CD8-positive, alpha-beta memory T cell (primary cell): ENCODE measurements at regions not wholly inside any gene's neighbourhood (a gene's known extent, or its start where the extent isn't known, plus 50 kb on each side); places are given as distances from the start of the nearest gene placed in this dataset.

ENCODE experiments used
- CTCF ChIA-PET: fragments of 350-600 bp; sonication (Branson Sonifier 250); formaldehyde crosslinking; loops from one replicate; lab custom pipeline; 2021; ENCODE audit warnings: antibody characterized with exemption; lab: Charles Lee
- POLR2A ChIA-PET: fragments of 350-600 bp; sonication (Branson Sonifier 250); formaldehyde crosslinking; loops from one replicate; lab custom pipeline; 2021; ENCODE audit warnings: antibody characterized with exemption; lab: Charles Lee
- DNase-seq, 5 donors: peaks; one replicate each; pipeline versions ENCODE4 v3.0.0 to v3.0.0-alpha.2; 2020 to 2022; ENCODE audit warnings: mixed read lengths in 1 of 5
- H3K27ac ChIP-seq: one replicate; pipeline ENCODE4 v1.7.0; 2013; ENCODE audit warnings: low read depth, mild to moderate bottlenecking, low read length, moderate library complexity
- H3K27me3 ChIP-seq: 2 replicates; pipeline ENCODE4 v1.7.0; 2013; ENCODE audit warnings: low read length, mild to moderate bottlenecking; ENCODE audit not compliant: insufficient read depth, poor library complexity, severe bottlenecking
- H3K36me3 ChIP-seq: 2 replicates; pipeline ENCODE4 v1.7.0; 2013; ENCODE audit warnings: mild to moderate bottlenecking, low read length, moderate library complexity; ENCODE audit not compliant: insufficient read depth
- H3K4me1 ChIP-seq: 2 replicates; pipeline ENCODE4 v1.7.0; 2013; ENCODE audit warnings: mild to moderate bottlenecking, low read length, moderate library complexity; ENCODE audit not compliant: insufficient read depth
- H3K4me3 ChIP-seq: 2 replicates; pipeline ENCODE4 v1.7.0; 2013; ENCODE audit warnings: mild to moderate bottlenecking, low read length
- H3K9me3 ChIP-seq: 2 replicates; pipeline ENCODE4 v1.7.0; 2013; ENCODE audit warnings: mild to moderate bottlenecking, low read length
- H3K27ac Mint-ChIP-seq, 8 donors: one replicate each; pipeline ENCODE4 v1.8.0; 2020 to 2021; ENCODE audit warnings: mixed read lengths in 8 of 8, mild to moderate bottlenecking in 6 of 8, inconsistent platforms in 3 of 8, moderate library complexity in 3 of 8
- H3K27me3 Mint-ChIP-seq, 2 donors: one replicate each; pipeline ENCODE4 v1.8.0; 2020 to 2021; ENCODE audit warnings: mixed read lengths in 2 of 2, mild to moderate bottlenecking in 1 of 2, moderate library complexity in 1 of 2
- H3K36me3 Mint-ChIP-seq, 3 donors: one replicate each; pipeline ENCODE4 v1.8.0; 2020 to 2021; ENCODE audit warnings: mixed read lengths in 3 of 3, inconsistent platforms in 1 of 3, mild to moderate bottlenecking in 1 of 3
- H3K4me1 Mint-ChIP-seq, 3 donors: one replicate each; pipeline ENCODE4 v1.8.0; 2020 to 2021; ENCODE audit warnings: mixed read lengths in 3 of 3, inconsistent platforms in 1 of 3, mild to moderate bottlenecking in 1 of 3
- H3K4me3 Mint-ChIP-seq, 7 donors: one replicate each; pipeline ENCODE4 v1.8.0; 2020 to 2021; ENCODE audit warnings: mixed read lengths in 7 of 7, mild to moderate bottlenecking in 6 of 7, moderate library complexity in 4 of 7, inconsistent platforms in 2 of 7
- H3K9me3 Mint-ChIP-seq, 5 donors: one replicate each; pipeline ENCODE4 v1.8.0; 2020 to 2022; ENCODE audit warnings: mixed read lengths in 5 of 5, mild to moderate bottlenecking in 3 of 5, moderate library complexity in 2 of 5, inconsistent platforms in 1 of 5

DNA sequence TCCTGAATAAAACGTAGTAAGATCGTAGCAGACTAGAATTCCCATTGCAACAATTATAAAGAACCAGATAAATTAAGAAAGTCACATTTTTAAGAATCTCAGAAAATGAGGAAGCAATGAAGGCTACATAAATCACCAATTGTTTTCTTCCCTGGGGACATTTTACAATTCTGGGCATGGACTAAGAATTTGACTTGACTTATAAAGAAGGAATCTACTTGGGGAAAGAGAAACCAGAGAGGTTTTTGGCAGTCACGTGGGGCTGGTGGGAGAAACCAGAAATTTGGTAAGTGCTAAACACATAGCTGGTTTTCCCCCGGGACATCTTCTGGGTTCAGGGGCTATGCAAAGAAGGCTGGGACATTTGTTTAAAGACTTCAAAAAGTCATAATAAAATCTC lies 109.8 kb upstream of the IL6 start:
- Mint-ChIP-seq H3K36me3 (no peaks in the 10 kb centered on the region), H3K27me3 (peaks cover 4 to 14% of the 10 kb centered on the region in 2 donors), H3K9me3 (peaks cover 8 to 24% (median 17%) of the 10 kb centered on the region in 5 donors), H3K4me3 (no peak overlapping the region), H3K4me1 (no peaks in the 10 kb centered on the region), H3K27ac (no peak overlapping the region)
- Histone ChIP-seq H3K4me1 (no peaks in the 10 kb centered on the region), H3K27ac (no peak overlapping the region), H3K36me3 (no peaks in the 10 kb centered on the region), H3K9me3 (no peaks in the 10 kb centered on the region), H3K4me3 (no peak overlapping the region), H3K27me3 (no peaks in the 10 kb centered on the region)
- no peak for DNase-seq
- CTCF ChIA-PET: no interaction called here
- POLR2A ChIA-PET: no interaction called here

DNA sequence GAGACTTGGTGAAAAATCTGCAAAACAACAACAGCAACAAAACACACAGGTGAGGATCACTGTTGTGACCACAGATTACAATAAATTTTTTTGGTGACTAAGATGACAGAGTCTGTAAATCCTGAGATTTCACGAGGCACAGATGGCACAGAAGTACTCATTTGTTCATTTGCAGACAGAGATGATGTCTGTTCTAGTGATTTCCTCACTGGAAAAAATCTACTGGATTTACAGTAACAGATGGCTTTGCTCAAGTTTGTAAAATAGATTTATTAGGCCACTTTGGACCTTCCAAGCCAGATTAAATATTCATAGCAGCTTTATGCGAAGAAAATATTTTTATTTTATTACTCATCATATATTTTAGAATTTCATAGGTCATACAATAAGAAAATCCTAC lies 113.5 kb upstream of the IL6 start:
- Histone ChIP-seq H3K9me3 (no peaks in the 10 kb centered on the region), H3K4me1 (no peaks in the 10 kb centered on the region), H3K27me3 (no peaks in the 10 kb centered on the region), H3K4me3 (no peak overlapping the region), H3K27ac (no peak overlapping the region), H3K36me3 (no peaks in the 10 kb centered on the region)
- H3K27ac Mint-ChIP-seq: no peak overlapping the region
- H3K36me3 Mint-ChIP-seq: no peaks in the 10 kb centered on the region
- POLR2A ChIA-PET: no interaction called here
- CTCF ChIA-PET: no interaction called here
- no peak for DNase-seq
- no peaks in the 10 kb centered on the region for H3K4me1 Mint-ChIP-seq
- no peak overlapping the region for H3K4me3 Mint-ChIP-seq
- H3K9me3 Mint-ChIP-seq: peaks cover 8 to 20% (median 14%) of the 10 kb centered on the region in 5 donors
- peaks cover 7 to 22% of the 10 kb centered on the region in 2 donors for H3K27me3 Mint-ChIP-seq

DNA sequence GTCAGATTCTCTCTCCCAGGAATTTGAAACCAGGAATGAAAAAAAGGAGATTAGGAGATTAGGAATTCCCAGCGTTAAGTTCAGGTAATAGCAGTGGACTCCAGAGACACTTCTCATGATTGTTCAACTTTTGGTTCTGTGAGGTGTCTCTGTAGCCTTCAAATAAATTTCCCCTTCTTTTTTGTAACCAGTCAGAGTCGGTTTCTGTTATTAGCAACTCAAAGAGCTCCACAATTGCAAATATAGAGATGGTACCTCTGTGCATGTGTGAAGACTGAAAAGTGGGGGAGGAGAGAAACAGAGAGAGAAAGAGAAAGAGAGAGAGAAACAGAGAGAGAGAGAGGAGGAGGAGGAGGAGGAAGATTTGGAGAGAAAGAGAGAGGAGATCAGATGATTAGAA lies 112.8 kb upstream of the STEAP1B start:
- Mint-ChIP-seq H3K27me3 (peaks cover 4 to 22% of the 10 kb centered on the region in 2 donors), H3K36me3 (no peaks in the 10 kb centered on the region), H3K4me1 (no peaks in the 10 kb centered on the region), H3K4me3 (no peak overlapping the region), H3K9me3 (peaks cover under 1 to 13% (median 8%) of the 10 kb centered on the region in 5 donors), H3K27ac (no peak overlapping the region)
- no peaks in the 10 kb centered on the region for H3K36me3 ChIP-seq
- POLR2A ChIA-PET: no interaction called here
- CTCF ChIA-PET: no interaction called here
- no peak overlapping the region for H3K4me3 ChIP-seq
- no peaks in the 10 kb centered on the region for H3K4me1 ChIP-seq
- DNase-seq: no peak
- no peak overlapping the region for H3K27ac ChIP-seq
- no peaks in the 10 kb centered on the region for H3K9me3 ChIP-seq
- H3K27me3 ChIP-seq: no peaks in the 10 kb centered on the region

DNA sequence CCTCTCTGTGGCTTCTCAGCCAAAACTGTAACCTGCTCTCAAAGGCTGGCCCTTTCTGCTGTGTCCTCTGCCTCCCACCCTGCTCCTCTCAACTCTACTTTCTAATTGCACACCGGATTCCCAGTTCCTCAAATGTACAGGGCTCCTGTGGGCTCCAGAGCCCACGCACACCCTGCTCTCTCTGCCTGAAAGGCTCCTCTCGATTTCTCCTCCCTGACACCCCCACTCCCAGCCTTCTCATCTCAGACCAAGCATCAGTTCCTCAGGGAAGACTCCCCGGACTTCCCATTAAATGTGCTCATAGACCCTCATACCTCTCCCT lies 111.7 kb upstream of the STEAP1B start:
- ChIA-PET CTCF (no interaction called here), POLR2A (no interaction called here)
- H3K27ac Mint-ChIP-seq: no peak overlapping the region
- H3K4me1 ChIP-seq: no peaks in the 10 kb centered on the region
- no peak overlapping the region for H3K4me3 ChIP-seq
- no peaks in the 10 kb centered on the region for H3K36me3 ChIP-seq
- H3K9me3 ChIP-seq: no peaks in the 10 kb centered on the region
- H3K4me3 Mint-ChIP-seq: no peak overlapping the region
- H3K4me1 Mint-ChIP-seq: no peaks in the 10 kb centered on the region
- H3K27me3 ChIP-seq: no peaks in the 10 kb centered on the region
- H3K36me3 Mint-ChIP-seq: no peaks in the 10 kb centered on the region
- no peak overlapping the region for H3K27ac ChIP-seq
- DNase-seq: no peak
- peaks cover 0 to 2% (median 0%) of the 10 kb centered on the region in 5 donors for H3K9me3 Mint-ChIP-seq
- H3K27me3 Mint-ChIP-seq: peaks cover 3 to 22% of the 10 kb centered on the region in 2 donors

DNA sequence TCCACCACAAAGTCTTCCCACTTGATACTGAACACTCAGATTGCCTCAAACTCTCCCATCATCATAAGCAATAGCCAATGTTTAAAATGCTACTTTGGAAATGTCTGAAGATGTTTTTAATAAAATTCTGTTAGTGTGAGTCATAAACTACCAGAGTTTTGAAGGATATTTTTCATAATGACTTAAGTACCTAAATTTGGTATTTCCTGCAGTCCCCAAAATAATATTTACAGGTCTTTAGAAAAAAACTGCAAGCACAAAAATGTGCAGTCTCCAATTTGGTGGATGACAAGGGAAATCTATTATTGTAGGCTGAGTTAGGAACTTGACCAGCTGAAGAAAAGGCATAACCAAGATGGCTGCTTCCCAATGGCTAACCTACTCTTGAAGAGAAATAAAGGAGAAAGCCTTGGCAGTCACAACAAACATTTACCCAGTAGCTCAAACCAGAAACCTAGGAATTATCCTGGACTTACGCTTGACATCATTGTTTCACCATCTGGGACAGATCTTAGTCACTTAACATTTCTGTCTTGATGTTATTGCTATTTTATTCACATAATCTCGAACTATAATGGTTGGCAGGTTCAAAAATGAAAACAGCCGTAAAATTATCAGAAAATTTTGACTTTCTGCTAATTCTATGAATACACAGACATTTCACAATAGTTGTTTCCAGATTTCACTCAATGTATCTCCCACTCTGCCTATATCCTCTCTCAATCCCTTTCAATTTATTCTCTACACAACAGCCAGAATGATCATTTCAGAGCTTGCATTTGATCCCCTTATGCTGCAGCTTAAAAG lies 111.2 kb upstream of the STEAP1B start:
- CTCF ChIA-PET: no interaction called here
- Mint-ChIP-seq H3K27ac (no peak overlapping the region), H3K4me1 (no peaks in the 10 kb centered on the region)

DNA sequence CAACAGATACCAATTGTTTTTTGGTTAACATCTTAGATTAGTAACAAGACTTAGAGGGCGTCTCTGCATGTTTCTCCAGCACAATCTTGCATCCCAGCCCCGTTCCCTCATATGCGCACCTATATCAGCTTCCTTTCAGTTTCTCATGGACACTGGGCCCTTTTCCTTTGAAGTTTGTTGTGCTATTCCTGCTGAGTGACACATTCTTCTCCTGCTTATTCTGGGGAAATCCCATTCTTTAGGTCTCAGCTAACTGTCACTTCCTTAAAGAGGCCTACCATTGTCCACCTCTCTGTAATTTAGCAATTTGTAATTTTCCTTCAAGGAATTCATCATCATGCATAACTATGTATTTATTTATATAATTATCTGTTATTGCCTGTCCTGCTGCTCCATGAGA lies 110.3 kb upstream of the STEAP1B start:
- Histone ChIP-seq H3K4me3 (no peak overlapping the region), H3K36me3 (no peaks in the 10 kb centered on the region), H3K27ac (no peak overlapping the region), H3K27me3 (no peaks in the 10 kb centered on the region), H3K9me3 (no peaks in the 10 kb centered on the region), H3K4me1 (no peaks in the 10 kb centered on the region)
- no peak for DNase-seq
- H3K27me3 Mint-ChIP-seq: peaks cover 3 to 22% of the 10 kb centered on the region in 2 donors
- H3K4me3 Mint-ChIP-seq: no peak overlapping the region
- ChIA-PET POLR2A (no interaction called here), CTCF (no interaction called here)
- H3K36me3 Mint-ChIP-seq: no peaks in the 10 kb centered on the region
- H3K4me1 Mint-ChIP-seq: no peaks in the 10 kb centered on the region
- no peak overlapping the region for H3K27ac Mint-ChIP-seq
- peaks cover 0 to 2% (median 0%) of the 10 kb centered on the region in 5 donors for H3K9me3 Mint-ChIP-seq

More for the DNA sequence above, 111.2 kb upstream of the STEAP1B start:
- no peak overlapping the region for H3K4me3 Mint-ChIP-seq
- DNase-seq: no peak
- H3K9me3 ChIP-seq: no peaks in the 10 kb centered on the region
- H3K9me3 Mint-ChIP-seq: peaks cover 0 to 2% (median 0%) of the 10 kb centered on the region in 5 donors
- H3K27ac ChIP-seq: no peak overlapping the region
- no peak overlapping the region for H3K4me3 ChIP-seq
- H3K36me3 Mint-ChIP-seq: no peaks in the 10 kb centered on the region
- H3K4me1 ChIP-seq: no peaks in the 10 kb centered on the region
- no peaks in the 10 kb centered on the region for H3K27me3 ChIP-seq
- peaks cover 3 to 22% of the 10 kb centered on the region in 2 donors for H3K27me3 Mint-ChIP-seq
- POLR2A ChIA-PET: no interaction called here
- no peaks in the 10 kb centered on the region for H3K36me3 ChIP-seq

DNA sequence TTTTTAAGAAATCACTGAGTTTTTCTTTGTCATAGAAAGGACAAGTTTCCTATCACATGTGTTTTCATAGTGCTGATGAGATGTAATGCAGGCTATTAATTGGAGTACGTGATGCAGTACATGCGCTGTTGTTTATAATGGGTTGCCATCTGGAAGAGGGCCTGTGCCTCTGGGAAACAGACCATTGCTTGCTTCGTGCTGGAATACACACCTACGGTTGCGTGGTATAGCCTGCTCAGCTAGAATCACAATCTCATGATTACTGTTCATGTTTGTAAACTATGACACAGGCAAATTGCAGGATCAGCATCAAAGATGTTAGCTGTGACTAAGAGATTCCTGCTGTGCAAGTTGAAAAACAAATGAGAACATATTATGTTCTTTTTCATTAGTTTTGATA lies 107.2 kb upstream of the STEAP1B start:
- H3K9me3 Mint-ChIP-seq: no peaks in the 10 kb centered on the region
- Histone ChIP-seq H3K9me3 (no peaks in the 10 kb centered on the region), H3K4me1 (no peaks in the 10 kb centered on the region), H3K27ac (no peak overlapping the region), H3K27me3 (no peaks in the 10 kb centered on the region), H3K4me3 (no peak overlapping the region), H3K36me3 (no peaks in the 10 kb centered on the region)
- no peak overlapping the region for H3K4me3 Mint-ChIP-seq
- H3K27me3 Mint-ChIP-seq: peaks cover 3 to 18% of the 10 kb centered on the region in 2 donors
- POLR2A ChIA-PET: no interaction called here
- CTCF ChIA-PET: no interaction called here
- DNase-seq: no peak
- no peaks in the 10 kb centered on the region for H3K4me1 Mint-ChIP-seq
- no peak overlapping the region for H3K27ac Mint-ChIP-seq
- H3K36me3 Mint-ChIP-seq: no peaks in the 10 kb centered on the region

DNA sequence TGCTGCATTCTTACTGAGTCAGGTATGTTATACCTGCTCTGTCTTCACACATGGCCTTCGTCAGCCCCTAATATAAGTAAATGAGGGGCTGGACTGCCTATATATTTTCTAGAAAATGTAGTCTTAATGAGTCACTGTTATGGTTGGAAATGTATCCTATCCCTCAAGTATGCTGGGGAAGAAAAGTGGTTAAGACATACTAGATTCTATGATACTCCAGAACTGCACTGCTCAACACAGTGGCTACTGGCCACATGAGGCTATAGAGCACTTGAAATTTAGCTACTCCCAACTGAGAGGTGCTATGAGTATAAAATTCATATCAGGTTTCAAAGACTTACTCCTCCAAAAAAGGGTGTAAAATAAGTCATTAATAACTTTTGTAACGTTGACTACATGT lies 104.3 kb upstream of the STEAP1B start:
- POLR2A ChIA-PET: no interaction called here
- no peaks in the 10 kb centered on the region for H3K36me3 Mint-ChIP-seq

More for the DNA sequence above, 104.3 kb upstream of the STEAP1B start:
- no peaks in the 10 kb centered on the region for H3K4me1 ChIP-seq
- Mint-ChIP-seq H3K27me3 (peaks cover 0 to 10% of the 10 kb centered on the region in 2 donors), H3K4me1 (no peaks in the 10 kb centered on the region), H3K9me3 (no peaks in the 10 kb centered on the region), H3K27ac (no peak overlapping the region), H3K4me3 (no peak overlapping the region)
- H3K9me3 ChIP-seq: no peaks in the 10 kb centered on the region
- no peaks in the 10 kb centered on the region for H3K27me3 ChIP-seq
- no peak for DNase-seq
- no peaks in the 10 kb centered on the region for H3K36me3 ChIP-seq
- CTCF ChIA-PET: no interaction called here
- H3K4me3 ChIP-seq: no peak overlapping the region
- H3K27ac ChIP-seq: no peak overlapping the region
